ENCODE measurements at regions not wholly inside any gene's neighbourhood (a gene's known extent, or its start where the extent isn't known, plus 50 kb on each side); places are given as distances from the start of the nearest gene placed in this dataset.
A peak's percentile ranks its signal among the peaks of the same experiment; 100 is the strongest.

DNA sequence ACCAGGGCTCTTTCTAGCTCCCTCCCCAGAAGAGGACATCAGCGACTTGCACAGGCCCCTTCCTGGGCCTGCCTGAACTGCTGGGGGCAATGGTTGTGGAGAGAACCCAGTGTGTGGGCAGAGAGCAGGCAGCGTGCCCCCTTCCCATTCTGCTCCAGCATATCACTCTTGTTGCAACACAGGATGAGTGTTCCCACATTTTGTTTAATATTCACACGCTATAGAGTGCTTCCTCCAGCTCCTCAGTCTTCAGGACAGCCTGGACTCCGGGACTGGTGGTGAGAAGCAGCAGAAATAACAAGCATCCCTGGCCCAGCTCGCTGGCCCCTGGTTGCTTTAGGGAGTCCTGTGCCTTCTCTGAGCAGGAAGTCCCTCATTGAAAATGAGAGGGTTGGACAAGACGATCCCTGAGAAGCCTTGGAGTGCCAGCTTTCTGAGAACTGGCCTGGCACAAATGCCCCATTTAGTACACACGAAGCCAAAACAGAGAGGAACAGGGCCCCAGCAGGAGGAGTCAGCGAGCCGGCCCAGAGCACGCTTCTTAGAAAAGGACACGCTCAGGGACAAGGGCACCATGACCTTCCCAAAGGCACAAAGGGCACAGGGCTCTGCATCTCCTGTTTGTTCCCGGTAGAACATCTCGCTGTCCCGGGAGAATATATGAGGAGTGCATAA lies 84.2 kb upstream of the FOXC1 start:
- Histone ChIP-seq H3K27me3 (ENCODE audit: insufficient read depth, low read depth) (no peaks in the 10 kb centered on the region), H3K9ac (no peak overlapping the region), H4K20me1 (ENCODE audit: insufficient read depth) (no peaks in the 10 kb centered on the region), H3K4me2 (no peak overlapping the region), H3K79me2 (ENCODE audit: insufficient read depth, low read depth) (no peaks in the 10 kb centered on the region), H3K36me3 (ENCODE audit: insufficient read depth) (no peaks in the 10 kb centered on the region), H3K27ac (no peak overlapping the region), H3K4me3 (IDR thresholded peaks at IDR 0.05; ENCODE audit: insufficient read depth, low read depth, low read length) (no peak overlapping the region), H2AFZ (ENCODE audit: low read depth) (no peak overlapping the region), H3K4me1 (ENCODE audit: low read depth, poor library complexity, severe bottlenecking) (peaks cover 9% of the 10 kb centered on the region)
- TF ChIP-seq, protein P1, sequence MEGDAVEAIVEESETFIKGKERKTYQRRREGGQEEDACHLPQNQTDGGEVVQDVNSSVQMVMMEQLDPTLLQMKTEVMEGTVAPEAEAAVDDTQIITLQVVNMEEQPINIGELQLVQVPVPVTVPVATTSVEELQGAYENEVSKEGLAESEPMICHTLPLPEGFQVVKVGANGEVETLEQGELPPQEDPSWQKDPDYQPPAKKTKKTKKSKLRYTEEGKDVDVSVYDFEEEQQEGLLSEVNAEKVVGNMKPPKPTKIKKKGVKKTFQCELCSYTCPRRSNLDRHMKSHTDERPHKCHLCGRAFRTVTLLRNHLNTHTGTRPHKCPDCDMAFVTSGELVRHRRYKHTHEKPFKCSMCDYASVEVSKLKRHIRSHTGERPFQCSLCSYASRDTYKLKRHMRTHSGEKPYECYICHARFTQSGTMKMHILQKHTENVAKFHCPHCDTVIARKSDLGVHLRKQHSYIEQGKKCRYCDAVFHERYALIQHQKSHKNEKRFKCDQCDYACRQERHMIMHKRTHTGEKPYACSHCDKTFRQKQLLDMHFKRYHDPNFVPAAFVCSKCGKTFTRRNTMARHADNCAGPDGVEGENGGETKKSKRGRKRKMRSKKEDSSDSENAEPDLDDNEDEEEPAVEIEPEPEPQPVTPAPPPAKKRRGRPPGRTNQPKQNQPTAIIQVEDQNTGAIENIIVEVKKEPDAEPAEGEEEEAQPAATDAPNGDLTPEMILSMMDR (conservative IDR thresholded peaks at IDR 0.05; ENCODE audit: low read depth, low read length): no peak

DNA sequence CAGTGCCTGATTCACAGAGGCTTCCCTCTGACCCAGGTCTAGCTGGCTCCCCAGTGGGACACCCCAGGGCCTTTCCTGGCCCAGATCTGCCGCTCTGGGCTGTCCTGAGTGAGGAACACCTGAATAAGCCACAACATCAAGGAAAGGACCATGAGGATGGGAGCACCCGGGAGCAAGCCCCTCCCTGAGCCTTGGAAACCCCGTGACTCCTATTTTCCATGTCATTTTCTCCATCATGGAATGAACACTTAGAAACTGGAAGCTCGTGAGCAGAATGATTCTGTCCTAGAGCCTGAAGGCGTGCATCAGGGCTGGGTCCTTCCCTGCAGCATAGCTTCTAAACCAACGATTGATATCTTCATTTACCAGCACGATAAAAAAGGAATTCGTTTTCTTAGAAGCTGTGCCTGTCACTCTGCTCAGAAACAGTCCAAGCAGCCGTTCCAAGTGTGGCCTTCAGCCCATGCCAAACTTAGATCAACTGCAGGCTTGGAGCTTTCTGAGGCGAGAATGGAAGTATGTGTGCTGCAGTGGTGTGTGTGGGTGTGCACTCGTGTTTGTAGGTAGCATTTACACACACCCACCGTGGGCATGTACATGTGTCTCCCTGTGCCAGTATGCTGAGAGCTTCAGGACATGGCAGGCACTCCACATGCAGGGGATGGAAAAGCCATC lies 83.2 kb upstream of the FOXC1 start:
- H4K20me1 ChIP-seq (ENCODE audit: insufficient read depth): no peaks in the 10 kb centered on the region
- no peak overlapping the region for H3K4me3 ChIP-seq (IDR thresholded peaks at IDR 0.05; ENCODE audit: insufficient read depth, low read depth, low read length)
- no peak overlapping the region for H3K9ac ChIP-seq
- no peak overlapping the region for H3K27ac ChIP-seq
- H3K4me1 ChIP-seq (ENCODE audit: low read depth, poor library complexity, severe bottlenecking): peaks cover 9% of the 10 kb centered on the region
- no peaks in the 10 kb centered on the region for H3K79me2 ChIP-seq (ENCODE audit: insufficient read depth, low read depth)
- H3K27me3 ChIP-seq (ENCODE audit: insufficient read depth, low read depth): no peaks in the 10 kb centered on the region
- TF ChIP-seq, protein P1 (conservative IDR thresholded peaks at IDR 0.05; ENCODE audit: low read depth, low read length): no peak
- H2AFZ ChIP-seq (ENCODE audit: low read depth): no peak overlapping the region
- H3K4me2 ChIP-seq: no peak overlapping the region
- H3K36me3 ChIP-seq (ENCODE audit: insufficient read depth): no peaks in the 10 kb centered on the region

DNA sequence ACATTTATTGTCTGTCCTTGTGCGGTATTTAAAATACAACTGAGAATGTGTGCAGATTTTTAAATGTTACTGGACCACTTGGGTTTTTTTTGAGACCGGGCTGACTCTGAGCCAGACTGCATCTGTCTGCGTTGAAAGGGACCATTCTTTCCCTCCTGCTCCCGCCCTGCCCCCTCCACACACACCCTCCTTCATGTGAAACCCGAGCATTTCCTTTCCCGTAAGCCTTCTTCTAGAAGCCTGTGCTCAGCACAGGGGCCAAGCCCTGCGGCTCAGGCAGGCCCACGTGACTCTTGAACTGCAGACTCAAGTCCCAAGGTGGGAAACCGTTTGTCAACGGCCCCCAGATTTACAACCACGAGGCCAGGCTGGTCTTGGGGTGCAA lies 82.7 kb upstream of the FOXC1 start:
- H3K4me3 ChIP-seq (IDR thresholded peaks at IDR 0.05; ENCODE audit: insufficient read depth, low read depth, low read length): no peak overlapping the region
- H4K20me1 ChIP-seq (ENCODE audit: insufficient read depth): no peaks in the 10 kb centered on the region
- TF ChIP-seq, protein P1 (conservative IDR thresholded peaks at IDR 0.05; ENCODE audit: low read depth, low read length): no peak
- H3K27me3 ChIP-seq (ENCODE audit: insufficient read depth, low read depth): no peaks in the 10 kb centered on the region
- H3K4me2 ChIP-seq: no peak overlapping the region
- no peak overlapping the region for H3K9ac ChIP-seq
- peaks cover 9% of the 10 kb centered on the region for H3K4me1 ChIP-seq (ENCODE audit: low read depth, poor library complexity, severe bottlenecking)
- no peak overlapping the region for H3K27ac ChIP-seq
- no peaks in the 10 kb centered on the region for H3K36me3 ChIP-seq (ENCODE audit: insufficient read depth)
- H2AFZ ChIP-seq (ENCODE audit: low read depth): 0 out of 2 replicates have a peak overlapping the region, but pooled peaks have one; percentile 19
- H3K79me2 ChIP-seq (ENCODE audit: insufficient read depth, low read depth): no peaks in the 10 kb centered on the region

DNA sequence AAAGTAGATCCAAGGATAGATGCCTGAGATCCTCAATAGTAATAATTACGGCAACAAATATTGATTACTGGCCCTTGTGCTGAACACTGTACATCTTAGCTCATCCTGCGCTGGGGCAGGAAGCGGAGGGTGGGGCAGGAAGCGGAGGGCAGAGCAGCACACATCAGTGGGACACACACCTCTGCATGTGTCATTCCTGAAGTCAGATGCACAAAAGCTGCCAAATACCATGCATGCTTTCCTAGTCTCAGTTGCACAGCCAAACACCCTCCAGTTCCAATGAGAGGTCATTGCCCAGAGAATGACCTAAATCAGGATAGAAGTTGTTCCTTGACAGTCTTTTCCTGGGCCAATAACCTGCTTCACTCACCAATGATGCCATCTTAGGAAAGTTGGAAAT lies 74.4 kb upstream of the FOXC1 start:
- Histone ChIP-seq H3K27ac (no peak overlapping the region), H3K27me3 (ENCODE audit: insufficient read depth, low read depth) (no peaks in the 10 kb centered on the region), H4K20me1 (ENCODE audit: insufficient read depth) (no peaks in the 10 kb centered on the region), H3K4me3 (IDR thresholded peaks at IDR 0.05; ENCODE audit: insufficient read depth, low read depth, low read length) (no peak overlapping the region), H3K4me1 (ENCODE audit: low read depth, poor library complexity, severe bottlenecking) (no peaks in the 10 kb centered on the region), H3K79me2 (ENCODE audit: insufficient read depth, low read depth) (no peaks in the 10 kb centered on the region), H3K4me2 (no peak overlapping the region), H2AFZ (ENCODE audit: low read depth) (no peak overlapping the region), H3K9ac (no peak overlapping the region), H3K36me3 (ENCODE audit: insufficient read depth) (no peaks in the 10 kb centered on the region)
- TF ChIP-seq, protein P1 (conservative IDR thresholded peaks at IDR 0.05; ENCODE audit: low read depth, low read length): no peak
